ENCODE measurements at regions not wholly inside any gene's neighbourhood (a gene's known extent, or its start where the extent isn't known, plus 50 kb on each side); places are given as distances from the start of the nearest gene placed in this dataset.
"Not testable (repeated sequence)": the region's sequence is repeated elsewhere in the genome, so short reads cannot be mapped to it uniquely, and the experiment has no call there.

DNA sequence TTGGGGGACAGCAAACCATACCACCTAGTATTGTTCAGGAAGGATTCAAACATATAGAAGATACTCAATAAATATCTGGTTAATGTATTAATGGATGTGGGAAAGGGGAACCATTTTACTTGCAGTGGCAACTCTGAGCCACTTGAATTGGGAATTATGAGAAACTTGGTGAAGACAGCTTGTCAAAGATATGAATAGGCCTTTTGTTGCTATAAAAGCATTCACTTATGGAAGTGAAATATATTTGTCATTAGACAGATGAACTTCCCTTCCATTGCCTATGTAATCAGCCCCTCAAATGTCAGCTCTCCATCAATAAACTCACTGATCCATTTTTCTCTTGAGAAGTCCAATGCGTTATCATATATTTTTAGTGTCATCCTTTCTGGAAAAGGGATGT, 56.1 kb downstream of the GPR85 start:
- no peak overlapping the region for H3K4me3 ChIP-seq (replicated peaks; ENCODE audit: insufficient read depth, low read length)
- no peak for DNase-seq (ENCODE audit: low read depth in 1 of 2, low spot score in 1 of 2)
- no peaks in the 10 kb centered on the region for H3K27me3 ChIP-seq (ENCODE audit: insufficient read depth, poor library complexity, severe bottlenecking)
- TF ChIP-seq SPI1 (IDR thresholded peaks at IDR 0.05; ENCODE audit: borderline replicate concordance, low read depth) = no peak
- TF ChIP-seq REST (IDR thresholded peaks at IDR 0.05; ENCODE audit: insufficient replicate concordance, low read depth) = no peak
- TF ChIP-seq GABPA (IDR thresholded peaks at IDR 0.05; ENCODE audit: low read depth) = no peak
- no peak for TF ChIP-seq CTCF (IDR thresholded peaks at IDR 0.05; ENCODE audit: insufficient read depth, low read length)
- no peak for TF ChIP-seq POLR2AphosphoS5 (IDR thresholded peaks at IDR 0.05; ENCODE audit: low read depth)
- no peak overlapping the region for H3K27ac ChIP-seq (replicated peaks)

DNA sequence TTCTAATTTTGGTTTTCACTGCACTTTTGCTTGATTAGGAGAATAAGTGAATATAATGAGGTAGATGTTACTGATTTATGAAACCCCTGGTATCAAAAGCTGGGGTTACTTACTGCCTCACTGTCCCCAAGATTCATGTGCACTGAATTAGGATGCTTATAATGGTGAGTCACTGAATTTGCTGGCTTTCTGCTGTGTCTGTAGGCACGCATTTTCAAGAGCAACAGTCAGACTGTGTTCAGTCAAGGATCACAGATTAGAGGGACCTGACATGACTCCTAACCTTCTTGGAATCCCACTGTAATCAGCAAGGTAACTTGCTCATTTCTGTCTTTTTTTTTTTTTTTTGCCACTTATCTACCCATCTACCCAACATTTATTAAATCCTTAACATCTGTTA, 59.7 kb downstream of the GPR85 start:
- Histone ChIP-seq H3K4me3 (replicated peaks; ENCODE audit: insufficient read depth, low read length) (no peak overlapping the region), H3K27ac (replicated peaks) (no peak overlapping the region), H3K27me3 (ENCODE audit: insufficient read depth, poor library complexity, severe bottlenecking) (no peaks in the 10 kb centered on the region)
- TF ChIP-seq POLR2AphosphoS5 (IDR thresholded peaks at IDR 0.05; ENCODE audit: low read depth) (no peak), CTCF (IDR thresholded peaks at IDR 0.05; ENCODE audit: insufficient read depth, low read length) (no peak), REST (IDR thresholded peaks at IDR 0.05; ENCODE audit: insufficient replicate concordance, low read depth) (no peak), SPI1 (IDR thresholded peaks at IDR 0.05; ENCODE audit: borderline replicate concordance, low read depth) (no peak), GABPA (IDR thresholded peaks at IDR 0.05; ENCODE audit: low read depth) (no peak)
- DNase-seq (ENCODE audit: low read depth in 1 of 2, low spot score in 1 of 2) = no peak

DNA sequence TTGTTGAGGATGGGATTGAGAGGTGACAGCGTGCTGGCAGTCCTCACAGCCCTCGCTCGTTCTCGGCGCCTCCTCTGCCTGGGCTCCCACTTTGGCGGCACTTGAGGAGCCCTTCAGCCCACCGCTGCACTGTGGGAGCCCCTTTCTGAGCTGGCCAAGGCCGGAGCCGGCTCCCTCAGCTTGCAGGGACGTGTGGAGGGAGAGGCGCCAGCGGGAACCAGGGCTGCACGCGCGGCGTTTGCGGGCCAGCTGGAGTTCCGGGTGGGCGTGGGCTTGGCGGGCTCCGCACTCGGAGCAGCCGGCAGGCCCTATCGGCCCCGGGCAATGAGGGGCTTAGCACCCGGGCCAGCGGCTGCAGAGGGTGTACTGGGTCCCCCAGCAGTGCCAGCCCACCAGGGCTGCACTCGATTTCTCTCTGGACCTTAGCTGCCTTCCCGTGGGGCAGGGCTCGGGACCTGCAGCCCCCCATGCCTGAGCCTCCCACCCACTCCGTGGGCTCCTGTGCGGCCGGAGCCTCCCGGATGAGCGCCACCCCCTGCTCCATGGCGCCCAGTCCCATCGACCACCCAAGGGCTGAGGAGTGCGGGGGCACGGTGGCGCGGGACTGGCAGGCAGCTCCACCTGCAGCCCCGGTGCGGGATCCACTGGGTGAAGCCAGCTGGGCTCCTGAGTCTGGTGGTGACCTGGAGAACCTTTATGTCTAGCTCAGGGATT, 69.3 kb downstream of the GPR85 start:
- H3K27ac ChIP-seq (replicated peaks); DNase-seq (ENCODE audit: low read depth in 1 of 2, low spot score in 1 of 2); H3K4me3 ChIP-seq (replicated peaks; ENCODE audit: insufficient read depth, low read length); H3K27me3 ChIP-seq (ENCODE audit: insufficient read depth, poor library complexity, severe bottlenecking): not testable (repeated sequence)

DNA sequence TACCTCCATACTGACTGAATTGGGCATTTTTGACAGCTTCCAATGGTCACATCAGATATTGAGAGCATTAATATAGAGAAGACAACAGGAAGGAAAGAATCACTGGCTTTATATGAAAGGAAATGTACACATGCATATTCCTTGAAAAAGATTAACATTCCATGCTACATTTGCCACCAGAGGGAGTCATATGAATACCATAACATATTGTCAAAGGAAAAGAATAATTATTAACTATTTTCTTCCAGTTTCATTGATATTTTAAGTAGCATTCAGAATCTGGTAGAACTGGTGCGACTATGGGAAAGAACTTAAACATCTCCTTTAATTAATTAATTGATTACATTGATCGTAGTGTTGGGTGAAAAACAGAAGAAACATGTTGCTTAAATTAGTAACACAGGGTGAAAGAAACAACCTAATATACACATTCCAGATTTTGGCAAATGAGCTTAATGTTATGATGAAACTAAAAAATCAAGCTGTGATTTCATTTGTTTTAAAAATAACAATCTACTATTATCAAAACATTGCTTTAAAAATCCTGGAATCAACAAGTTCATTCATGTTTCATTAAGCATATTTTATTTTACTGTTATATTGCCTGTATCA, 71.5 kb downstream of the GPR85 start:
- H3K4me3 ChIP-seq (replicated peaks; ENCODE audit: insufficient read depth, low read length) = no peak overlapping the region
- no peaks in the 10 kb centered on the region for H3K27me3 ChIP-seq (ENCODE audit: insufficient read depth, poor library complexity, severe bottlenecking)
- no peak overlapping the region for H3K27ac ChIP-seq (replicated peaks)
- TF ChIP-seq REST (IDR thresholded peaks at IDR 0.05; ENCODE audit: insufficient replicate concordance, low read depth) (no peak), SPI1 (IDR thresholded peaks at IDR 0.05; ENCODE audit: borderline replicate concordance, low read depth) (no peak), CTCF (IDR thresholded peaks at IDR 0.05; ENCODE audit: insufficient read depth, low read length) (no peak), GABPA (IDR thresholded peaks at IDR 0.05; ENCODE audit: low read depth) (no peak), POLR2AphosphoS5 (IDR thresholded peaks at IDR 0.05; ENCODE audit: low read depth) (no peak)
- DNase-seq (ENCODE audit: low read depth in 1 of 2, low spot score in 1 of 2) = peak in 1 of 2 experiments; percentile 11
